ENCODE measurements at regions not wholly inside any gene's neighbourhood (a gene's known extent, or its start where the extent isn't known, plus 50 kb on each side); places are given as distances from the start of the nearest gene placed in this dataset.

GRCh38 chr11:97973352-97973857 lies 1047.3 kb upstream of the CNTN5 start:
- Histone ChIP-seq H3K27me3 (no peaks in the 10 kb centered on the region), H3K36me3 (no peaks in the 10 kb centered on the region), H3K27ac (no peak overlapping the region), H3K4me1 (no peaks in the 10 kb centered on the region), H3K9me3 (no peaks in the 10 kb centered on the region), H3K4me3 (no peak overlapping the region)
- no peak for DNase-seq
- 64 to 79% methylated on average over 2 to 5 of the region's 10 CpGs for WGBS, 2 donors
- TF ChIP-seq CTCF (IDR thresholded peaks at IDR 0.05) (no peak), POLR2A (IDR thresholded peaks at IDR 0.05) (no peak)
- intact Hi-C loops (cut with DNase I), result no loop called here

GRCh38 chr11:97974798-97975498 lies 1045.8 kb upstream of the CNTN5 start:
- Histone ChIP-seq H3K36me3 (no peaks in the 10 kb centered on the region), H3K4me1 (no peaks in the 10 kb centered on the region), H3K27ac (no peak overlapping the region), H3K27me3 (no peaks in the 10 kb centered on the region), H3K9me3 (no peaks in the 10 kb centered on the region), H3K4me3 (no peak overlapping the region)
- no peak for TF ChIP-seq POLR2A (IDR thresholded peaks at IDR 0.05)
- no peak for TF ChIP-seq CTCF (IDR thresholded peaks at IDR 0.05)
- DNase-seq, result no peak
- intact Hi-C loops (cut with DNase I), result no loop called here
- 21 to 22% methylated on average over 1 of the region's 1 CpG for WGBS, 2 donors

- no peak for DNase-seq
- no peaks in the 10 kb centered on the region for H3K27me3 ChIP-seq
- TF ChIP-seq CTCF (IDR thresholded peaks at IDR 0.05) (no peak), POLR2A (IDR thresholded peaks at IDR 0.05) (no peak)
- H3K9me3 ChIP-seq, result no peaks in the 10 kb centered on the region
- no peaks in the 10 kb centered on the region for H3K36me3 ChIP-seq
- H3K4me1 ChIP-seq, result no peaks in the 10 kb centered on the region
- intact Hi-C loops (cut with DNase I), result no loop called here
- 38 to 48% methylated on average over 1 of the region's 1 CpG for WGBS, 2 donors
- no peak overlapping the region for H3K27ac ChIP-seq
- no peak overlapping the region for H3K4me3 ChIP-seq
Observed at GRCh38 chr11:97977726-97978125, 1043.0 kb upstream of the CNTN5 start.

GRCh38 chr11:97979741-97980140 lies 1041.0 kb upstream of the CNTN5 start:
- Histone ChIP-seq H3K27ac (no peak overlapping the region), H3K9me3 (no peaks in the 10 kb centered on the region), H3K4me1 (no peaks in the 10 kb centered on the region), H3K27me3 (no peaks in the 10 kb centered on the region), H3K36me3 (no peaks in the 10 kb centered on the region), H3K4me3 (no peak overlapping the region)
- DNase-seq, result no peak
- TF ChIP-seq CTCF (IDR thresholded peaks at IDR 0.05) (no peak), POLR2A (IDR thresholded peaks at IDR 0.05) (no peak)
- 78 to 88% methylated on average over 2 of the region's 2 CpGs for WGBS, 2 donors
- intact Hi-C loops (cut with DNase I), result no loop called here

- no peaks in the 10 kb centered on the region for H3K9me3 ChIP-seq
- TF ChIP-seq POLR2A (IDR thresholded peaks at IDR 0.05) (no peak), CTCF (IDR thresholded peaks at IDR 0.05) (no peak)
Observed at GRCh38 chr11:97982512-97982911, 1038.2 kb upstream of the CNTN5 start.

More at GRCh38 chr11:97982512-97982911, 1038.2 kb upstream of the CNTN5 start:
- Histone ChIP-seq H3K27me3 (no peaks in the 10 kb centered on the region), H3K36me3 (no peaks in the 10 kb centered on the region), H3K27ac (no peak overlapping the region), H3K4me1 (no peaks in the 10 kb centered on the region), H3K4me3 (no peak overlapping the region)
- intact Hi-C loops (cut with DNase I), result no loop called here
- no peak for DNase-seq
- WGBS, 2 donors, result 85 to 90% methylated on average over 6 of the region's 6 CpGs

Data from esophagus squamous epithelium (tissue), 5 donors.